ENCODE measurements at regions not wholly inside any gene's neighbourhood (a gene's known extent, or its start where the extent isn't known, plus 50 kb on each side); places are given as distances from the start of the nearest gene placed in this dataset.

- TF ChIP-seq, protein P1, sequence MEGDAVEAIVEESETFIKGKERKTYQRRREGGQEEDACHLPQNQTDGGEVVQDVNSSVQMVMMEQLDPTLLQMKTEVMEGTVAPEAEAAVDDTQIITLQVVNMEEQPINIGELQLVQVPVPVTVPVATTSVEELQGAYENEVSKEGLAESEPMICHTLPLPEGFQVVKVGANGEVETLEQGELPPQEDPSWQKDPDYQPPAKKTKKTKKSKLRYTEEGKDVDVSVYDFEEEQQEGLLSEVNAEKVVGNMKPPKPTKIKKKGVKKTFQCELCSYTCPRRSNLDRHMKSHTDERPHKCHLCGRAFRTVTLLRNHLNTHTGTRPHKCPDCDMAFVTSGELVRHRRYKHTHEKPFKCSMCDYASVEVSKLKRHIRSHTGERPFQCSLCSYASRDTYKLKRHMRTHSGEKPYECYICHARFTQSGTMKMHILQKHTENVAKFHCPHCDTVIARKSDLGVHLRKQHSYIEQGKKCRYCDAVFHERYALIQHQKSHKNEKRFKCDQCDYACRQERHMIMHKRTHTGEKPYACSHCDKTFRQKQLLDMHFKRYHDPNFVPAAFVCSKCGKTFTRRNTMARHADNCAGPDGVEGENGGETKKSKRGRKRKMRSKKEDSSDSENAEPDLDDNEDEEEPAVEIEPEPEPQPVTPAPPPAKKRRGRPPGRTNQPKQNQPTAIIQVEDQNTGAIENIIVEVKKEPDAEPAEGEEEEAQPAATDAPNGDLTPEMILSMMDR (IDR thresholded peaks at IDR 0.05) = no peak
- TF ChIP-seq POLR2A (IDR thresholded peaks at IDR 0.05) = no peak
These were observed 136.2 kb upstream of the TBX20 start for GRCh38 chr7:35390146-35390545.
